Activated naive CD8-positive, alpha-beta T cell treated with anti-CD3 and anti-CD28 coated beads, Interleukin-2, amount 10 ng/mL, durations not matched to agents 7 days and 5 days (primary cell): ENCODE measurements at regions not wholly inside any gene's neighbourhood (a gene's known extent, or its start where the extent isn't known, plus 50 kb on each side); places are given as distances from the start of the nearest gene placed in this dataset.

Experiments
- ATAC-seq: fragments of 150-1000 bp; cut with Tn5 transposase; one replicate; pipeline ENCODE4 v1.10.0; 2021; ENCODE audit warnings: low read depth, moderate library complexity
- POLR2A ChIA-PET: fragments of 350-600 bp; sonication (Branson Sonifier 250); formaldehyde crosslinking; loops from one replicate; lab custom pipeline; 2021; ENCODE audit warnings: antibody characterized with exemption; lab: Charles Lee
- DNase-seq: peaks from one replicate; pipeline ENCODE4 v3.0.0; 2021
- H3K27ac Mint-ChIP-seq: one replicate; pipeline ENCODE4 v1.8.0; 2022; ENCODE audit warnings: mild to moderate bottlenecking, mixed read lengths
- H3K27me3 Mint-ChIP-seq: one replicate; pipeline ENCODE4 v1.8.0; 2022; ENCODE audit warnings: mild to moderate bottlenecking, moderate library complexity, mixed read lengths
- H3K36me3 Mint-ChIP-seq: one replicate; pipeline ENCODE4 v1.8.0; 2021; ENCODE audit warnings: mild to moderate bottlenecking, mixed read lengths
- H3K4me1 Mint-ChIP-seq: one replicate; pipeline ENCODE4 v1.8.0; 2021; ENCODE audit warnings: mixed read lengths
- H3K4me3 Mint-ChIP-seq: one replicate; pipeline ENCODE4 v1.8.0; 2022; ENCODE audit warnings: mild to moderate bottlenecking, moderate library complexity, mixed read lengths
- H3K9me3 Mint-ChIP-seq: one replicate; pipeline ENCODE4 v1.8.0; 2021; ENCODE audit warnings: mixed read lengths

GRCh38 chr11:112884012-112884767 is 77.0 kb upstream of the NCAM1 start:
- H3K4me1 Mint-ChIP-seq = peaks cover 21% of the 10 kb centered on the region
- DNase-seq (no peak), ATAC-seq (no peak)
- H3K36me3 Mint-ChIP-seq = peaks cover 2% of the 10 kb centered on the region
- POLR2A ChIA-PET = no interaction called here
- peaks cover 8% of the 10 kb centered on the region for H3K27me3 Mint-ChIP-seq
- H3K27ac Mint-ChIP-seq = no peak overlapping the region
- no peak overlapping the region for H3K4me3 Mint-ChIP-seq
- H3K9me3 Mint-ChIP-seq = peaks cover 2% of the 10 kb centered on the region

GRCh38 chr11:112885744-112886433 is 75.3 kb upstream of the NCAM1 start:
- peaks cover 6% of the 10 kb centered on the region for H3K4me1 Mint-ChIP-seq
- DNase-seq (no peak), ATAC-seq (no peak)
- POLR2A ChIA-PET = no interaction called here
- peaks cover 10% of the 10 kb centered on the region for H3K27me3 Mint-ChIP-seq
- no peak overlapping the region for H3K4me3 Mint-ChIP-seq
- peaks cover 2% of the 10 kb centered on the region for H3K9me3 Mint-ChIP-seq
- H3K27ac Mint-ChIP-seq = no peak overlapping the region
- peaks cover 2% of the 10 kb centered on the region for H3K36me3 Mint-ChIP-seq

GRCh38 chr11:112886434-112887370 is 74.5 kb upstream of the NCAM1 start:
- Mint-ChIP-seq H3K36me3 (peaks cover 2% of the 10 kb centered on the region), H3K9me3 (peaks cover 2% of the 10 kb centered on the region), H3K4me1 (peaks cover 1% of the 10 kb centered on the region), H3K27ac (no peak overlapping the region), H3K4me3 (no peak overlapping the region), H3K27me3 (peaks cover 18% of the 10 kb centered on the region)
- ATAC-seq = no peak
- DNase-seq = no peak
- POLR2A ChIA-PET = no interaction called here

GRCh38 chr11:112889446-112889845 is 71.8 kb upstream of the NCAM1 start:
- peaks cover 2% of the 10 kb centered on the region for H3K9me3 Mint-ChIP-seq
- peaks cover 43% of the 10 kb centered on the region for H3K27me3 Mint-ChIP-seq
- H3K27ac Mint-ChIP-seq = no peak overlapping the region
- H3K36me3 Mint-ChIP-seq = no peaks in the 10 kb centered on the region
- no peaks in the 10 kb centered on the region for H3K4me1 Mint-ChIP-seq
- POLR2A ChIA-PET = no interaction called here
- ATAC-seq (no peak), DNase-seq (no peak)
- no peak overlapping the region for H3K4me3 Mint-ChIP-seq

- no peak for DNase-seq
- no peak for ATAC-seq
- Mint-ChIP-seq H3K27ac (no peak overlapping the region), H3K27me3 (peaks cover 25% of the 10 kb centered on the region), H3K36me3 (no peaks in the 10 kb centered on the region), H3K9me3 (peaks cover 7% of the 10 kb centered on the region), H3K4me1 (no peaks in the 10 kb centered on the region), H3K4me3 (no peak overlapping the region)
- POLR2A ChIA-PET = no interaction called here
Measured at GRCh38 chr11:112899235-112900006, 61.8 kb upstream of the NCAM1 start.

- H3K4me3 Mint-ChIP-seq = no peak overlapping the region
- H3K4me1 Mint-ChIP-seq = no peaks in the 10 kb centered on the region
- no peak for ATAC-seq
Measured at GRCh38 chr11:112901924-112902323, 59.3 kb upstream of the NCAM1 start.

GRCh38 chr11:112902361-112903011 is 58.7 kb upstream of the NCAM1 start:
- ATAC-seq = no peak
- no peak overlapping the region for H3K27ac Mint-ChIP-seq
- no peak for DNase-seq
- H3K4me3 Mint-ChIP-seq = no peak overlapping the region
- POLR2A ChIA-PET = no interaction called here
- H3K4me1 Mint-ChIP-seq = no peaks in the 10 kb centered on the region
- H3K36me3 Mint-ChIP-seq = no peaks in the 10 kb centered on the region
- H3K9me3 Mint-ChIP-seq = peaks cover 7% of the 10 kb centered on the region
- peaks cover 29% of the 10 kb centered on the region for H3K27me3 Mint-ChIP-seq

More at GRCh38 chr11:112901924-112902323, 59.3 kb upstream of the NCAM1 start:
- peaks cover 7% of the 10 kb centered on the region for H3K9me3 Mint-ChIP-seq
- no peak for DNase-seq
- peaks cover 27% of the 10 kb centered on the region for H3K27me3 Mint-ChIP-seq
- H3K36me3 Mint-ChIP-seq = no peaks in the 10 kb centered on the region
- POLR2A ChIA-PET = no interaction called here
- H3K27ac Mint-ChIP-seq = no peak overlapping the region

GRCh38 chr11:112903340-112903739 is 57.9 kb upstream of the NCAM1 start:
- DNase-seq (no peak), ATAC-seq (no peak)
- Mint-ChIP-seq H3K9me3 (peaks cover 7% of the 10 kb centered on the region), H3K4me1 (no peaks in the 10 kb centered on the region), H3K36me3 (no peaks in the 10 kb centered on the region), H3K27ac (no peak overlapping the region), H3K27me3 (peaks cover 34% of the 10 kb centered on the region), H3K4me3 (no peak overlapping the region)
- POLR2A ChIA-PET = no interaction called here

- DNase-seq = no peak
- Mint-ChIP-seq H3K27me3 (peaks cover 40% of the 10 kb centered on the region), H3K4me3 (no peak overlapping the region), H3K27ac (no peak overlapping the region), H3K36me3 (no peaks in the 10 kb centered on the region), H3K9me3 (peaks cover 1% of the 10 kb centered on the region), H3K4me1 (no peaks in the 10 kb centered on the region)
- ATAC-seq = no peak
- POLR2A ChIA-PET = no interaction called here
Measured at GRCh38 chr11:112911124-112911523, 50.1 kb upstream of the NCAM1 start.
